GM21723 (cell line): ENCODE measurements at regions not wholly inside any gene's neighbourhood (a gene's known extent, or its start where the extent isn't known, plus 50 kb on each side); places are given as distances from the start of the nearest gene placed in this dataset.

Experiments used
- ATAC-seq: cut with Tn5 transposase; IDR thresholded peaks from one replicate; pipeline ENCODE4 v1.9.1; 2021; ENCODE audit warnings: mild to moderate bottlenecking, moderate library complexity; ENCODE audit not compliant: unreplicated experiment

- ATAC-seq, result no peak
Measured at GRCh38 chr19:32138416-32138815, 207.0 kb upstream of the ZNF507 start.

- no peak for ATAC-seq
Measured at GRCh38 chr19:32141840-32142511, 203.4 kb upstream of the ZNF507 start.

- no peak for ATAC-seq
Measured at GRCh38 chr19:32146664-32147063, 198.7 kb upstream of the ZNF507 start.

- no peak for ATAC-seq
Measured at GRCh38 chr19:32150605-32151004, 194.8 kb upstream of the ZNF507 start.

GRCh38 chr19:32154418-32154817 is 191.0 kb upstream of the ZNF507 start:
- ATAC-seq, result no peak

- ATAC-seq, result no peak
Measured at GRCh38 chr19:32164384-32164992, 180.9 kb upstream of the ZNF507 start.

- ATAC-seq, result no peak
Measured at GRCh38 chr19:32165141-32165540, 180.3 kb upstream of the ZNF507 start.

GRCh38 chr19:32165750-32166149 is 179.7 kb upstream of the ZNF507 start:
- ATAC-seq, result no peak

- ATAC-seq, result no peak
Measured at GRCh38 chr19:32166238-32166637, 179.2 kb upstream of the ZNF507 start.

- no peak for ATAC-seq
Measured at GRCh38 chr19:32168111-32168510, 177.3 kb upstream of the ZNF507 start.

GRCh38 chr19:32168606-32169005 is 176.8 kb upstream of the ZNF507 start:
- ATAC-seq, result no peak

- ATAC-seq, result no peak
Measured at GRCh38 chr19:32171719-32172151, 173.7 kb upstream of the ZNF507 start.

GRCh38 chr19:32172566-32173160 is 172.7 kb upstream of the ZNF507 start:
- ATAC-seq, result no peak

GRCh38 chr19:32173836-32174235 is 171.6 kb upstream of the ZNF507 start:
- no peak for ATAC-seq

- no peak for ATAC-seq
Measured at GRCh38 chr19:32174386-32175113, 170.9 kb upstream of the ZNF507 start.

GRCh38 chr19:32176591-32176990 is 168.8 kb upstream of the ZNF507 start:
- ATAC-seq, result no peak

GRCh38 chr19:32177686-32178085 is 167.7 kb upstream of the ZNF507 start:
- ATAC-seq, result no peak

- no peak for ATAC-seq
Measured at GRCh38 chr19:32178401-32178800, 167.0 kb upstream of the ZNF507 start.

GRCh38 chr19:32178956-32179355 is 166.5 kb upstream of the ZNF507 start:
- no peak for ATAC-seq

- no peak for ATAC-seq
Measured at GRCh38 chr19:32181216-32181920, 164.0 kb upstream of the ZNF507 start.
